H1 (cell line): ENCODE measurements at regions not wholly inside any gene's neighbourhood (a gene's known extent, or its start where the extent isn't known, plus 50 kb on each side); places are given as distances from the start of the nearest gene placed in this dataset.

Experiments
- BCL11A ChIP-seq, 2 experiments: IDR thresholded peaks; one replicate each; pipeline ENCODE4 v1.6.1; 2011; ENCODE audit warnings: low read depth in 2 of 2, low read length in 2 of 2, mild to moderate bottlenecking in 2 of 2
- CTCF ChIP-seq, 3 experiments: IDR thresholded peaks; 1 replicate in 2 of 3; 2 replicates in 1 of 3; pipeline versions ENCODE4 v1.5.1 to v1.6.1; 2011; ENCODE audit warnings: low read length in 3 of 3, mild to moderate bottlenecking in 3 of 3, inconsistent platforms in 2 of 3, low read depth in 1 of 3, moderate library complexity in 1 of 3; ENCODE audit not compliant: insufficient read depth in 1 of 3; ENCODE audit errors: control extremely low read depth in 1 of 3
- FOSL1 ChIP-seq: IDR thresholded peaks from 2 replicates; pipeline ENCODE4 v1.6.1; 2011; ENCODE audit warnings: mild to moderate bottlenecking, low read depth, low read length, moderate library complexity; ENCODE audit not compliant: insufficient read depth
- GABPA ChIP-seq: IDR thresholded peaks from 2 replicates; pipeline ENCODE4 v1.6.1; 2011; ENCODE audit warnings: mild to moderate bottlenecking, low read length, moderate library complexity, borderline replicate concordance; ENCODE audit not compliant: insufficient read depth
- JUND ChIP-seq: IDR thresholded peaks from 2 replicates; pipeline ENCODE4 v1.6.1; 2011; ENCODE audit warnings: mild to moderate bottlenecking, improper control_type of control experiment, low read length
- SIRT6 ChIP-seq: IDR thresholded peaks from one replicate; pipeline ENCODE4 v1.7.1; 2012; ENCODE audit warnings: low read length, inconsistent platforms
- TAF7 ChIP-seq: optimal IDR thresholded peaks from 2 replicates; pipeline ENCODE3; 2011; ENCODE audit warnings: low read depth, mild to moderate bottlenecking, inconsistent platforms, low read length, moderate library complexity, borderline replicate concordance
- USF2 ChIP-seq: IDR thresholded peaks from 2 replicates; pipeline ENCODE4 v1.6.1; 2011; ENCODE audit warnings: low read length, improper control_type of control experiment

GRCh38 chr5:36389245-36389644, 87.5 kb upstream of the RANBP3L start:
- TF ChIP-seq USF2 (no peak), FOSL1 (no peak), CTCF (IDR thresholded peaks at IDR 0.05; ENCODE audit: control extremely low read depth in 1 of 3, insufficient read depth in 1 of 3, low read depth in 1 of 3, low read length in 3 of 3) (no peak), SIRT6 (no peak), TAF7 (no peak), GABPA (no peak), JUND (no peak), BCL11A (IDR thresholded peaks at IDR 0.05; ENCODE audit: low read depth in 2 of 2, low read length in 2 of 2) (no peak)
